ENCODE measurements at regions not wholly inside any gene's neighbourhood (a gene's known extent, or its start where the extent isn't known, plus 50 kb on each side); places are given as distances from the start of the nearest gene placed in this dataset.

GRCh38 chr1:82790556-82790955 lies 989.8 kb downstream of the ADGRL2 start:
- H3K4me3 ChIP-seq, result no peak overlapping the region
- no peaks in the 10 kb centered on the region for H3K27me3 ChIP-seq (replicated peaks; ENCODE audit: insufficient read depth)
- H3K9me3 ChIP-seq, result no peaks in the 10 kb centered on the region
- no peak for DNase-seq (ENCODE audit: low spot score)
- H3K27ac ChIP-seq, result no peak overlapping the region
- H3K4me1 ChIP-seq (ENCODE audit: control insufficient read depth in 1 of 2, low read depth in 2 of 2), result no peaks in the 10 kb centered on the region
- TF ChIP-seq CTCF (IDR thresholded peaks at IDR 0.05), result no peak
- H3K36me3 ChIP-seq, result no peaks in the 10 kb centered on the region
- no peak for ATAC-seq (ENCODE audit: insufficient number of reproducible peaks, low FRiP score, low read depth)

DNA sequence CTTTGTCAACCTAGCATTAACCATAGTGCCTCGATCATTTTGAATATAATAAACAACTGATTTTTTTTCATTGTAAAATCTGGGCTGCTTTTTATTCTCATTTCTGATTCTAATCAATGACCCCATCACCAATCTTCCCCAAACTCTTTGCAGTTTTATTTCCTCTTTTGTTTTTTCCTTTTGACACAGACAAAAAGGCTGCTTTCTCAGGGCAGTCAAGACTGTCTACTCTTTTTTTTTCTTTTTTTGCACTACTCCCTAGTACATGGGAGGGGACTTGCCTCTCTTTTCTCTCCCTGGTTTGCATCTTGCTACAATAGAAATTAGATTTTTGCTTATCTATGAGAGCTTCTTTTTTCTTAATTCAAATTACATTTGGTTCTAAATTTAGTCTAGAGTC lies 987.9 kb downstream of the ADGRL2 start:
- Histone ChIP-seq H3K36me3 (no peaks in the 10 kb centered on the region), H3K9me3 (no peaks in the 10 kb centered on the region), H3K4me1 (ENCODE audit: control insufficient read depth in 1 of 2, low read depth in 2 of 2) (no peaks in the 10 kb centered on the region), H3K4me3 (no peak overlapping the region), H3K27ac (no peak overlapping the region), H3K27me3 (replicated peaks; ENCODE audit: insufficient read depth) (no peaks in the 10 kb centered on the region)
- ATAC-seq (ENCODE audit: insufficient number of reproducible peaks, low FRiP score, low read depth), result no peak
- DNase-seq (ENCODE audit: low spot score), result no peak
- TF ChIP-seq CTCF (IDR thresholded peaks at IDR 0.05), result no peak

- Histone ChIP-seq H3K36me3 (no peaks in the 10 kb centered on the region), H3K4me3 (no peak overlapping the region), H3K27me3 (replicated peaks; ENCODE audit: insufficient read depth) (no peaks in the 10 kb centered on the region), H3K27ac (no peak overlapping the region), H3K4me1 (ENCODE audit: control insufficient read depth in 1 of 2, low read depth in 2 of 2) (no peaks in the 10 kb centered on the region), H3K9me3 (no peaks in the 10 kb centered on the region)
- ATAC-seq (ENCODE audit: insufficient number of reproducible peaks, low FRiP score, low read depth) (no peak), DNase-seq (ENCODE audit: low spot score) (no peak)
- no peak for TF ChIP-seq CTCF (IDR thresholded peaks at IDR 0.05)
Measured at GRCh38 chr1:82788038-82788437, 987.3 kb downstream of the ADGRL2 start.

DNA sequence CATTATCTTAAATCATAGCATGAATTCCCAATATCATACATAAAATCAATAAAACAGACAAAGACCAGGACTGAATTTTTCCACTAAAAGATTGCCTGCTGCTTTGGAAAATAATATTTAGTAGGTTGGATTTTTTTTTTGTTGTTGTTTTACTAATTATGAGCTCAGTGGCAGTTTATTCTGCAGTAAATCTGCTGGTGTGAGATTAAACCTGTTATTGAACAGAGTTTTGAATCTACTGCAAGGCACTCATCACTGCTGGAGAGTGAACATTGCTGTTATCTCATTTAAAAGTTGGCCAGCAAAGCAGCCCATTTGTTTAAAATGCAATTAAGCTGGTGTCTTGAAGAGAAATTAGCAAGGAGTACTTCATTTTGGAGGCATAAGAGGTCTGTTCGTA lies 986.1 kb downstream of the ADGRL2 start:
- Histone ChIP-seq H3K27me3 (replicated peaks; ENCODE audit: insufficient read depth) (no peaks in the 10 kb centered on the region), H3K36me3 (no peaks in the 10 kb centered on the region), H3K27ac (no peak overlapping the region), H3K4me3 (no peak overlapping the region), H3K9me3 (no peaks in the 10 kb centered on the region), H3K4me1 (ENCODE audit: control insufficient read depth in 1 of 2, low read depth in 2 of 2) (no peaks in the 10 kb centered on the region)
- no peak for TF ChIP-seq CTCF (IDR thresholded peaks at IDR 0.05)
- ATAC-seq (ENCODE audit: insufficient number of reproducible peaks, low FRiP score, low read depth), result no peak
- DNase-seq (ENCODE audit: low spot score), result no peak

DNA sequence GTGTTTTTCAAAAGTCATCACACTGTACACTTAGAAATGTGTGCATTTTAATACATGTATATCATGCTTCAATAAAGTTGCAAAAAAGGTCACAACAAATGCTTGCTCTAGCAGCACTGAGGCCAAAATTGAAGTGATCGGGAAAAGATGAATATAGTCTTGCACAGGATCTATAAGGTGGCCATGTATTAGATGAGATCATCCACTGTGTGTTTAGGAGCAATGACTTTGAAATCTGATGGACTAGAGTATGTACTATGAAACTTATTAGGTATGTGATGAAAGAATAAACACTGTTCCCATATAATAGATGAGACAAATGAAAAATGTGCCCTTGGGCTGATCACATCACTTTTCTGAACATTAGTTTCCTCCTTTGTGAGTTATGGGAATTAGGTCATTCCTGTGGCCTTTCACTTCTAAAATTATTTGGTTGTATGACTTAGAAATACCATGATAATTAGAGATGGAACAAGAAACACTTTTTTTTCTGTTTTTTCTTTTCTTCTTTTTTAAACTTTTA lies 984.6 kb downstream of the ADGRL2 start:
- no peak for ATAC-seq (ENCODE audit: insufficient number of reproducible peaks, low FRiP score, low read depth)
- H3K4me1 ChIP-seq (ENCODE audit: control insufficient read depth in 1 of 2, low read depth in 2 of 2), result no peaks in the 10 kb centered on the region
- DNase-seq (ENCODE audit: low spot score), result no peak
- H3K9me3 ChIP-seq, result no peaks in the 10 kb centered on the region
- no peaks in the 10 kb centered on the region for H3K27me3 ChIP-seq (replicated peaks; ENCODE audit: insufficient read depth)
- H3K4me3 ChIP-seq, result no peak overlapping the region
- H3K27ac ChIP-seq, result no peak overlapping the region
- no peak for TF ChIP-seq CTCF (IDR thresholded peaks at IDR 0.05)
- H3K36me3 ChIP-seq, result no peaks in the 10 kb centered on the region

Data from thoracic aorta (tissue), 2 donors.